ENCODE measurements at regions not wholly inside any gene's neighbourhood (a gene's known extent, or its start where the extent isn't known, plus 50 kb on each side); places are given as distances from the start of the nearest gene placed in this dataset.
A peak's percentile ranks its signal among the peaks of the same experiment; 100 is the strongest.
"Not testable (repeated sequence)": the region's sequence is repeated elsewhere in the genome, so short reads cannot be mapped to it uniquely, and the experiment has no call there.

DNA sequence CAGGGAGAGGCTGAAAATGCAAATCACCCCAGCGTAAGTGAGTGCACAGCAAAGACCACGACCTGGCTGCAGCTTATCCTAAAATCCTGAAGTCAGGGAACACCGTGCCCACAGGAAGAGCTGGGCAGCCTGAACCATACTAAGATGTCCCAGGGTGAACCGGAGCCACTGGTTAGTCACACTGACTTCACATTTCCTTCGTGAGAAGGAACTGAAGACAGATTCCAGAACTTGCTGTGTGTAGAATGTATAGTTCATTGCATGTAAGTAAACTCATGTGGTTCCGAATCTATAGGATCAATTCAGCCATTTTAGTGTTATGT is 84.6 kb upstream of the NDUFV2 start:
- peak; percentile 70 for DNase-seq (ENCODE audit: low spot score)

- no peak for DNase-seq (ENCODE audit: low spot score)
These were observed 83.4 kb upstream of the NDUFV2 start for GRCh38 chr18:9019135-9019534.

- DNase-seq (ENCODE audit: low spot score), result no peak
These were observed 82.3 kb upstream of the NDUFV2 start for GRCh38 chr18:9020221-9020620.

GRCh38 chr18:9021458-9021857 is 81.0 kb upstream of the NDUFV2 start:
- no peak for DNase-seq (ENCODE audit: low spot score)

DNA sequence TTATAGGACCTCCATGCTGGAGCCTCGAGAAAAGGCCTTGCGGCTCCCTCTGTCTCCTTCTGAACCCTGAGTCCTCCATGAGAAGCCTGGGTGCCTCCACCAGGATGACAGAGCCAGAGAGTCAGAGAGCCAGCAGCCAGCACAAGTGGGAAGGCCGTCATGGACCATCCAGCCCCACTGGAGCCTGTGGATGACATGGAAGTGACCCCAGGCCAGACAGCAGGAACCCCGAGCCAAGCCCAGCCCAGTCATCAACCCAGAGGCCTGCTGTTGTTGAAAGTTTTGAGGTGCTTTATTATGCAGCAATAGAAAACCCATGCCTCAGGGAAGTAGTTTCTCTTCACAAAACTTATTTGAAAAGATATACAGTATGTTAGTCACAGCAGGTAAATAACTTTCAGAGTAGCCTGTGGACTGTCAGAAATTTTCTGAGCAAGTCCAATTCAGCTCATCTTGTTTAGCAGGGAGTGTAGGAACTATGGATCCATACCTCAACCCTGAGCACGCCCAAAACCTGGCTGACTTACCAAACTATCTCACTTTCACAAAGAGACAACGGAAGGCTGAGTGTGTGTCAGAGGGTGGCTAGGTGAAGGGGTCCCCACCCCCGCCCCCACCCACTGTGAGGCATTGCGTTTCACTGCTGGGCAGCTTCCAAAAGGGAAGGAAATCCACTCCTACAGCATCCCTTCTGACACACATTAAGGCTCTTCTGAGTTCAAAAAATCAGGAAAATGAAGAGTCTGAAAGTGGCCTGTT is 79.9 kb upstream of the NDUFV2 start:
- no peak for DNase-seq (ENCODE audit: low spot score)

GRCh38 chr18:9024031-9024646 is 78.4 kb upstream of the NDUFV2 start:
- DNase-seq (ENCODE audit: low spot score), result not testable (repeated sequence)

- DNase-seq (ENCODE audit: low spot score), result peak; percentile 63
These were observed 77.2 kb upstream of the NDUFV2 start for GRCh38 chr18:9025091-9025838.

GRCh38 chr18:9029131-9029530 is 73.4 kb upstream of the NDUFV2 start:
- no peak for DNase-seq (ENCODE audit: low spot score)

DNA sequence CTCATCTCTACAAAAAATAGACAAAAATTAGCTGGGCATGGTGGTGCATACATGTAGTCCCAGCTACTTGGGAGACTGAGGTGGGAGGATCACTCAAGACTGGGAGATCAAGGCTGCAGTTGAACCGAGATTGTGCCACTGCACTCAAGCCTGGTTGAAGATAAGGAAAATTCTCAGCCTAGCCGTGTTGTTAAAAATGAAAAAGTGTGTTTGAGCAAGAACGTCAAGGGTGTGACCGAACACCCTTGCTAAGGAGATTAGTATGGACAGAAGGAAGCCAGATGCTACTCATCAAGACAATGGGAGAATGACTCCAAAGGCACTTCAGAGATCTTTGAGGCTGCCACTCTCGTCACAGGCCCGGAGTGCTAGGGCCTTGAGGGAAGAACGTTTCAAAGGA is 70.0 kb upstream of the NDUFV2 start:
- DNase-seq (ENCODE audit: low spot score), result no peak

DNA sequence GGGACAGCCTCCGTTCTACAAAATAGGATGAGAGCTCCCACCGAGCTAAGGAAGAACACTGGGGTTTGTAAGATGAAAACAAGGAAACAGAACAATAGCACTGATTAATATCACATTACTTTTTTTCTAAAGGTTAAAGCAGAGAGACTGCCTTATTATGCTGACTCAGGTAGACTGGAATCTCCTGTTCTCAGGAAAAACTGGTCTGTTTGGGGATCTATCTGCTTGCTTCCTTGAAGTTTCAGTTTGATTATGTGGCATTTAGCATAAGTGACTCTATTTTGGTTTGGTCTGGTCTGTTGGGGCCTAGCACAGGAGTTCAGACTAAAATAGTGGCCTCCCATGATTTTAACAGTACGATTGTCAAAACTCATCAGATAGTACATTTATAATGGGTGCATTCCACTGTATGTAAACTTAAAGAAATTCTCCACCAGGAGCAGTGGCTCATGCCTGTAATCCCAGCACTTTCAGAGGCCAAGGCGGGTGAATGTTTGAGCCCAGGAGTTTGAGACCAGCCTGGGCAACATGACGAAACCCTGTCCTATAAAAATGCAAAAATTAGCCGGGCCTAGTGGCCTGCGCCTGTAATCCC is 64.1 kb upstream of the NDUFV2 start:
- no peak for DNase-seq (ENCODE audit: low spot score)

DNA sequence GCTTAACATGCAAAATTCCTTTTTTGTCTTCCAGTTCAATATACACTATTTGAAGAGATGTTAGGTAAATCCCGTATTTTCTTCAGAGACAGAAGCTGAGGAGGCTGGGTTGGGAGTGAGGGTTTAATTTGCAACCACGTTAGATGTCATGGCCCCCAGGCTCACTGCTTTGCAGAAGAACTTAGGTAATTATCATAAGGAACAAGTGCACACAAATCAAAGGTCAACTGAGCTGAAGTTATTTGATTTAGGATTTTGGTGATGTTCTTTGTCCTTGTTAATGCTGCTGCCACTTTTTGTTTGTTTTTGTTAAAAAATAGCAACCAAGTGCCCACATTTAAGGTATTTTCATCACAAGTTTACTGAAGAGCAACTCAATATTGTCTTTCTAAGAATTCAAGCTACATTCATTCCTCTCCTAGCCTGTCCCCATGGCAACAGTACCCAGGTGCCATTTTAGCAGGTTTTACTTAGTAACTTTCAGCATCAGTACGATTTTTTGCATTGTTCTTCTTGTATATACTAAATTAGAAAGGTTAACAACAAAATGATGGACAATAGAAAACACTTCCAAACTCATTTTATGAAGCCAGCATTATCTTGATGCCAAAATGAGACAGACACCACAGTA is 62.9 kb upstream of the NDUFV2 start:
- no peak for DNase-seq (ENCODE audit: low spot score)

DNA sequence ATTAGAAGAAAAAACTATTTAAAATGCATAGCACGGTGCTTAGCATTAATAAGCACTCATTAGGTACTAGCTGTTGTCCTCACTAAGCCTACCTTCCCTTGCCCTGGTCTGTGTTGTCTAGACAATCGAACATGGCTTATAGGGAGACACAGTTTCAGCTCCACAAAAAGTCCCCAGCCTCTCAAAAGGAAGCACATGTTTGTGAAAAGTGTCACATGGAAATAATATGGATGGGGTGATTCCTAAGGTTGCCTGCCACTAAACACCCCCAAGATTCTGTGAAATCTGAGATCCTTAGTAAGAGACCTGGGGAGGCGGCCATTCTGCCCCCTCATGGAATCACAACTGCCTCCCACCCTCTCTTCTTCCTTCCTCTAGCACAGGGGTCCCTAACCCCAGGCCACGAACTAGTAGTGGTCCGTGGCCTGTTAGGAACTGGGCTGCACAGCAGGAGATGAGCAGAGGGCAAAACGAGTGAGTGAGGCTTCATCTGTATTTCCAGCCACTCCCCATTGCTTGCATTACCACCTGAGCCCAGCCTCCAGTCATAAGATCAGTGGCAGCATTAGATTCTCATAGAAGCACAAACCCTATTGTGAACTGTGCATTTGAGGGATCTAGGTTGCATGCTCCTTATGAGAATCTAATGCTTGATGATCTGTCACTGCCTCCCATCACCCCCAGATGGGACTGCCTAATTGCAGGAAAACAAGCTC is 59.6 kb upstream of the NDUFV2 start:
- no peak for DNase-seq (ENCODE audit: low spot score)

DNA sequence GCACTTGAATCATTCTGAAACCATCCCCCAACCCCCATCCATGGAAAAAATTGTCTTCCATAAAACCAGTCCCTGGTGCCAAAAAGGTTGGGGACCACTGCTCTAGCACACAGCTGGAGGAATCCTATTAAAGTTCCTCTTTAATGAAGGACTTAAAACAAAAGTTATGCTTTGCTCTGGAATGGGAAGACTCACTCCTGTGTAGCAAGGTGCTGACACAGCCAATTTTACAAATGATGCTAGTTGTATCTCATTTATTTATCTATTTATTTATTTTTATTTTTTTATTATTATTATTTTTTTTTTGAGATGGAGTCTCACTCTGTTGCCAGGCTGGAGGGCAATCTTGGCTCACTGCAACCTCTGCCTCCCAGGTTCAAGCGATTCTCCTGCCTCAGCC is 58.9 kb upstream of the NDUFV2 start:
- no peak for DNase-seq (ENCODE audit: low spot score)

GRCh38 chr18:9047715-9048114 is 54.8 kb upstream of the NDUFV2 start:
- DNase-seq (ENCODE audit: low spot score), result no peak

- no peak for DNase-seq (ENCODE audit: low spot score)
These were observed 54.3 kb upstream of the NDUFV2 start for GRCh38 chr18:9048236-9048635.

DNA sequence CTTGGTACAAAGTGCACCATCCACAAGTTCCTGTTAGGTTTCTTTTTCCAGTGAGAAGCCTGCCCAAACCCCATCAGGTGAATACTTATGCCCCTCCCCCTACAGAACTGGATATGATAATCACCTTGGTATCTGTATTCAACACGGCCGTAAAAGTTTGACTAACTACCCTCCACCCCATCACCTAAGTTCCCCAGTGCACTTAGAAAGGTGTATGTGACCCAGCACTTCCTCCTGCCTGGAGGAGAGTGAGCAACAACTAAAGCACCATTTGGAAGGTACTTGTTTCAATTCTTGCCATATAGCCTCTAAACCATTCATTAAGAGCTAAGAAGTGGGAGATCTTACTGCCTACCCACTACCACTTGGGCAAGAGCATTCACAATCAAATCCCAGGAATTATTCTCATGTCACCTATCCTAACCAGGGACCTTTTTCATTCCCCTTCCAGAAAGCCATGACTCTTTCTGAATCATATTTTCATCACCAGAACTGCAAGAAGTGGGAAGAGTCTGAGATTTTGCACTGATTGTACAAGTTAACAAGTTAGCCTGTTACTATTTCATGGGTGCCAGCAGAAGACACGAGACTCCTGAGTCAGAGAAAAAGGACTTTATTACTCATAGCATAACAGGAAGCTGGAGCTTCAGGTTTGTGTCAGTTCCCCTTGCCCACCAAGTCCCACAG is 53.5 kb upstream of the NDUFV2 start:
- no peak for DNase-seq (ENCODE audit: low spot score)

DNA sequence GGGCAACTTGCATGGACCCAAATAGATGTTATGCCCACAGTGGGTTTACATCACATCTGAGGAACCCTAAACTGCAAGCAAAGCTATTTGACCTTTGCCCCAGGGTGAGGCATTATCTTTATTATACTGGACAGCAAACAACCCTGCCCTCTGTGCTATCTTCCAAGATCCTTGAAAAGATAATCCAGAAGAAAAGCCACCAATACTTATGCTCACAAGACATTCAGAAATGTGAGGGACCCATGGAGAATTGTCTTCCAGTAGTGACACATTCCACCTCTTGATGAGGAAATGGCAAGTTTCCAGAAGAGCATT is 53.0 kb upstream of the NDUFV2 start:
- no peak for DNase-seq (ENCODE audit: low spot score)

- DNase-seq (ENCODE audit: low spot score), result not testable (repeated sequence)
These were observed 51.7 kb upstream of the NDUFV2 start for GRCh38 chr18:9050628-9051284.
